Right forelimb (tissue), 1 donor: ENCODE measurements at regions not wholly inside any gene's neighbourhood (a gene's known extent, or its start where the extent isn't known, plus 50 kb on each side); places are given as distances from the start of the nearest gene placed in this dataset.
"Not testable (repeated sequence)": the region's sequence is repeated elsewhere in the genome, so short reads cannot be mapped to it uniquely, and the experiment has no call there.

ENCODE experiments used
- DNase-seq: peaks from one replicate; pipeline ENCODE4 v3.0.0-alpha.2; 2018

GRCh38 chr5:34452170-34452828 is 203.8 kb upstream of the RAI14 start:
- DNase-seq = no peak

- DNase-seq = no peak
Observed at GRCh38 chr5:34455098-34455497, 201.0 kb upstream of the RAI14 start.

DNA sequence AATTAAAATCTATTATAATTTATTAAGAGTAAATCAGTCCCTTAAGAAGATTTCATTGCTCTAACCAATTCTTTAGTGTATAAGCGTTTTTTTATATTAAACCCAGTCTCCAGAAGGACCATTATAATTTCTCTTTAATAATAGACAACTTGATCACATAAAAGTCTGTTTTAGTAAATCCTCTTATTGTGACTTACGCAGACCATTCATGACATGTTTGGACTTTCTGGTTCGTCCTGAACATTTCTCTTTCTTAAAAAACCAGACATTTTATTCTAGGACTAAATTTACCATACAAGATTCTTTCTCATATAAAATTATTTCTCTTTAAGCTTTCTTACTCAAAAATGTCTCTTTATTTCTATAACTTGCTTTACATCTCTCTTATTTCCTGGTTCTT is 196.2 kb upstream of the RAI14 start:
- no peak for DNase-seq

DNA sequence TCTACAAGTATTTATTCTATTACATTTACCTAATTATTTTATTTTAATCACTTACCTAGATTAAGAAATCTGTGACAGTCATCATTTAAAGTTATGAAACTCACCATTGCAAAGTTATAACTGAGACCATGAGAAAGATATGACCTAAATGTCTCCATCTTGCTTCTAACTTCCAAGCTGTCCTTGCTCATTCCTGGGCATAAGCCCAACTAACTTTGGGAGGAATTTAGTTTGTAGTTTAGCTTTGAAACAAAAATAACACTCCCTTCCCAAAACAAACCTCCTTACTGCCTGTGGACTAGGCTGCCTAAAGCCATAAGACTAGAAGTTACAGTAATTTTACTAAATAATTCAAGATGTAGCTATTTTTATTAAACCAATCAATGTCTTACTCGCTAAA is 195.6 kb upstream of the RAI14 start:
- no peak for DNase-seq

GRCh38 chr5:34464829-34465228 is 191.3 kb upstream of the RAI14 start:
- DNase-seq = no peak

GRCh38 chr5:34465301-34465700 is 190.8 kb upstream of the RAI14 start:
- DNase-seq = not testable (repeated sequence)

DNA sequence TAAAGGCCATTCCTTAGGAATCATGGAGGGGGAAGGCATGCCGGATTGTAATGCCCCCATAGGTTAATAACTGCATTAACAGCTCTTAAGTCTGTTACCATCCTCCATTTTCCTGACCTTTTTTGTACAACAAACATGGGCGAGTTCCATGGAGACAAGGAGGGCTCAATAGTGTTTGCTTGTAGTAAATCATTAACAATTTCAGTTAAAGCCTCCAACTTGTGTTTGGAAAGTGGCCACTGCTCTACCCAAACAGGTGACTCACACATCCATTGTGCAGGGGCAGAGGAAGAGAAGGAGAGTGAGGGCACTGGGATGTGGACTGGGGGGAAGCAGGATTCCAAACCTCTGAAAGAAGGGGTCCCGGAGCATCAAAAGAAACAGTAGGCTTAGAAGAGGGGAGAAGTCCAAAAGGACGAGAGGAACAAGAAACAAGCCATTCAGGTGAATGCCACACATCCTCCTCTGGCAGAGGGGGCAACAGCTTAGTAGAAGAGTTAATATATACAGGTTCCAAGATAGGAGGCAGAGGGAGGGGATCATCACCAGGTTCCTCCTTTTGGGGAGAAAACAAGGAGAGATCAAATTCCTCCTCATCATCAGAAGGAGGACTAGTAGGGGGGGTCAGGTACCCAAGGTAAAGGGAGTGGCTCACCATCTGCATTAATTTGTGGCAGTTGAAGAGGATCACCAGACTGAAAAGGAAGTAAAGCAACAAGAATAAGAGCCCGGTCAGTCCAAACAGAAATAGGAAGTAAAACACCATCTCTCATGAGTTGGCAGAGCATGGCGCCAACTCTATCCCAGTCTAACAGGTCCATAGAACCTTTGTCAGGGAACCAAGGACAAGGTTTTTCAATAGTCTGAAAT is 189.4 kb upstream of the RAI14 start:
- not testable (repeated sequence) for DNase-seq

GRCh38 chr5:34467436-34467835 is 188.7 kb upstream of the RAI14 start:
- no peak for DNase-seq

- not testable (repeated sequence) for DNase-seq
Observed at GRCh38 chr5:34467984-34468383, 188.1 kb upstream of the RAI14 start.

GRCh38 chr5:34469971-34470370 is 186.2 kb upstream of the RAI14 start:
- no peak for DNase-seq

DNA sequence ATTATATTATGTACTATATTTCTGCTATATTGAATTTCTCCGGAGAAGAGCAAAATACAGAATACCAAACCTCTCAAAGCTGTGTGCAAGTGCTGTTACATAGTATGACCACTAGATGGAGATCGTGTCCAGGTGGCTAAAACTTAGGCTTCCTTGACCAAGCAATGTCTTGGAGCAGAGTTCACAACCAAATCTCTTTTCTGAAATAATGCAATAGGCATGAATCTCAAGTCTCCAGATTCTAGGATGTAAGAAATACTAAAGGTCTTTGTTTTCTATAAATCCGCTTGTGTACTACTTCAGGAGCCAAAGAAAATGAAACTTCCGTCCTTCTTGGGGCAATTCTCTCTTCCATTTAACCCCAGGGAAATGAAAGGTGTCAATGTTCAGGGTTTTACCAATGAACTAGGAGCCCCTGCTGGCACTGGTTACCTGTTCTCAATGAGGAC is 181.5 kb upstream of the RAI14 start:
- DNase-seq = no peak

- no peak for DNase-seq
Observed at GRCh38 chr5:34475249-34475966, 180.7 kb upstream of the RAI14 start.

DNA sequence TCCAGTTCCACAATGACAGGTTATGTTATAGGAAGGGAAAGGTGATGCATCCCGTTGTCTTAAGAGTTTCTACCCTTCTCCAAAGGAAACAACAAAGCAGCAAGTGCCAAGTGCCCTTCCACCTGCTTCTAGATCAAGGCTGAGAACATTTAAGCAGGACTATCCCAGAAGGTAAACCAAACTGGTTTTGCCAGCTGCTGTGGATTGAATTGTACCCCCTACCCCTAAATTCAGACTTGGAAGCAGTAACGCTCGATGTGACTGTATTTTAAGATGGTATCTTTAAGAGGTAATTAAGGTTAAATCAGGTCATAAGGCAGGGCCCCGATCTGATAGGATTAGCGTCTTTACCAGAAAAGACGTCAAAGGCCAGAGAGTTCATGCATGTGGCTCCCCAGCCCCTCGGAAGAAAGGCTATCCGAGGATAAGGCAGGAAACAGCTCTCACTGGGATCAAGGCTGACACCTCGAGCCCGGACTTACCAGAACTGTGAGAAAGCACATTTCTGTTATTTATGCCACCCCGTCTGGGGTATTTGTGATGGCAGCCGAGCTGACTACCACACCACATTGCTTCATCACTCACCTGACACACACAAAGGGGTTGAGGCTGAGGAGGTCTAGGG is 179.1 kb upstream of the RAI14 start:
- no peak for DNase-seq

GRCh38 chr5:34480810-34481528 is 175.2 kb upstream of the RAI14 start:
- DNase-seq = no peak

DNA sequence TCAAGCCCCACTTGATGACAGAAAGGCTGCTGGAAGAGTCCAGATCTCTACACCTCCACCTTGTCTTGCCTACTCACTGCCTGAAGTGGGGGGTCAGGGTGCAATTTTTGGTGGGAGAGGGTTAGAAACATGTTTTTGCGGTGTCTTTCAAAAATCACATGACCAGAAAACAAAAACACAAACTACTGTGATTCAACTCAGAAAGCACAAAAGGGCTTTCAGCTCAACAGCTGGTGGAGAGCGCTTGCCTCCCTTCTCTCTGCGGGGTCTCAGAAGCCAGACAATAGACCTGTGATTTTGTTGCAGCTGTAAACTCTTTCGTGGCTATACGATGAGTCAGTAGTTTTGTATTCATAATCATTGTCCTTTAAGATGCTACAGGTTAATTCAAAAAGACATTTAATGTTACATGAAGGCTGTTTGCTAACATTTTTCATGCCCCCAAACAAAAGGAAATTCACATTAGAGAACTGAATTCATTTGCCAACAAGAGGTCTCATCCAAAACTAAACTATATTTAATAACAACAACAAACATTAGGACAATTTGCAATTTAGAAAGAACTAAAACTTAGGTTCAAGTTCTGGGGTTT is 172.6 kb upstream of the RAI14 start:
- DNase-seq = no peak

DNA sequence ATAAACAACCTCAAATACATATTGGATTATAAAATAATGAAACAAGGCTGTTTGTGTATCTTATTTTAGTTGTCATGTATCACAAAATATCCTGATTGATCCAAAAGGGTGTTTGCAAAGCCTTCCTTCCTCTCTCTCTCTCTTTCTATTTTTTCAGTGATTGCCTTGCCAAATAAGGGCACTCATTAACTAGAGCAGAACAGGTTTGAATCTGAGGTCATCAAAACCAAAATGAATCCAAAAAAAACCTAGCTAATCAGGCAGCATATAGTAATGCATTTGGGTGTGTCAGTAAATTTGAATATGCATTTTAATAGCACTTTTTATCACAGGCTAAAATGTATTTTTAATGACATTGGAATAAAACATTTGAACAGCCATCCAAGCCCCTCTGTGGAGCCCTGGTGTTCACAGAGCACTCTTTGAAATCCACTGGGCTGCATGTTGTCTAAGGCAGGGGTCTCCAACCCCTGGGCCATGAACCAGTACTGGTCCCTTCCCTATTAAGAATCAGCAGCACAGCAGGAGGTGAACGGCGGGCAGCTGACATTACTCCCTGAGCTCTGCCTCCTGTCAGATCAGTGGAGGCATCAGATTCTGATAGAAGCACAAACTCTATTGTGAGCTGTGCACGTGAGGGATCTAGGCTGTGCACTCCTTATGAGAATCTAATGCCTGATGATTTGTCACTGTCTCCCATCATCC is 171.8 kb upstream of the RAI14 start:
- DNase-seq = no peak

DNA sequence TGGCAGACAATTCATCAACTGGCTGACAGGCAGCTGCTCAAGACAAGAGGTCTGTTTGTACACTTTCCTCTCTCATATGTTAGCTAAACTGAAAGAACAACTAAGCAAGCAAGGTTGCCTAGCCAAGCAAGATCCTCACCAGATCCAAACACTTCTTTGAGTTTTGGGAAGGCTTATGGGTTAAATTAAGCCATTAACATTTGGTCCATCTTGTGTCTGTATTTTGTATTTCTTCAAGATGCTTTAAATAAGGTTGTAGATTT is 170.4 kb upstream of the RAI14 start:
- no peak for DNase-seq

GRCh38 chr5:34486160-34486848 is 169.8 kb upstream of the RAI14 start:
- DNase-seq = peak; percentile 89

- no peak for DNase-seq
Observed at GRCh38 chr5:34486849-34487158, 169.3 kb upstream of the RAI14 start.

GRCh38 chr5:34487159-34487879 is 168.8 kb upstream of the RAI14 start:
- no peak for DNase-seq

- DNase-seq = no peak
Observed at GRCh38 chr5:34487956-34488355, 168.2 kb upstream of the RAI14 start.
